ENCODE measurements at regions not wholly inside any gene's neighbourhood (a gene's known extent, or its start where the extent isn't known, plus 50 kb on each side); places are given as distances from the start of the nearest gene placed in this dataset.

GRCh38 chr4:57658673-57659072 lies 548.5 kb upstream of the IGFBP7 start:
- FAIRE-seq (no peak), DNase-seq (ENCODE audit: extremely low spot score, insufficient read length, low read depth) (no peak)

- no peak for FAIRE-seq
- DNase-seq (ENCODE audit: extremely low spot score, insufficient read length, low read depth) = no peak
Observed at GRCh38 chr4:57658188-57658587, 548.0 kb upstream of the IGFBP7 start.

DNA sequence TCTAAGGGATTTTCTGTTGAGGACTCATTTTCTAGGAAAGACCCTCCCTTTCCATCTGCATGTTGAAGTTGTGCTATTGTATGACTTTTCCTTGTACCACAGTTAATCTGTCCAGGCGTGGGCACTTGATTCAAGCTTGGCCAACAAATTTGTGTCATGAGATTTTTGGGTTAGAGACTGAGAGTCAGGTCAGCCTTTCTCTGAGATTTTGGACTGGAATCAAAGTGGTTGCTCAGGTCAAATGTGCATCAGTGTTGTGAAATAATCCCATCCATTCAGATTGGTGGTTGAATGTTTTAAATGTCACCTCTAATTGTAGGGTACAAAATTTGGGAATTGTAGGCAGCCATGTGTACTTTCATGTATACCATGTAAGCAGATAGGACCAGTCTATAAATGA lies 545.2 kb upstream of the IGFBP7 start:
- FAIRE-seq = no peak
- DNase-seq (ENCODE audit: extremely low spot score, insufficient read length, low read depth) = no peak

DNA sequence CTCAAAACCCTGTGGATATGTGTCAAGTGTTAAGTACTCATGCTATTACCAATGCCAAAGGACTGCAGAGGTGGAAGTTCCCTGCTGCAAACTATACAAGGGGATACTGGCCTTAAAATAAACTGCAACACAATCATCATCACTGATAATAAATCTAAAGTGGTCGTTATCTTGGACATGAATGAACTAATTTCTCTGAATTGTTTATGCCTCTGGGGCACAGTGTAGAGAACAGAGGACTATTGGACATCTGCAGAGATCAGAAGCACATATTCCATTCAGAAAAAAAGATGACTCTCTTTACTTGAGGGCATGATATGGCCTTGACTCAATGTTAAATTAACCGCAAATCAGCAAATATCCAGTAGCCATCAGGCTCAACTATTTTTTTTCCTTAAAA lies 542.6 kb upstream of the IGFBP7 start:
- FAIRE-seq (no peak), DNase-seq (ENCODE audit: extremely low spot score, insufficient read length, low read depth) (no peak)

GRCh38 chr4:57640391-57641100 lies 530.4 kb upstream of the IGFBP7 start:
- DNase-seq (ENCODE audit: extremely low spot score, insufficient read length, low read depth) (no peak), FAIRE-seq (no peak)

DNA sequence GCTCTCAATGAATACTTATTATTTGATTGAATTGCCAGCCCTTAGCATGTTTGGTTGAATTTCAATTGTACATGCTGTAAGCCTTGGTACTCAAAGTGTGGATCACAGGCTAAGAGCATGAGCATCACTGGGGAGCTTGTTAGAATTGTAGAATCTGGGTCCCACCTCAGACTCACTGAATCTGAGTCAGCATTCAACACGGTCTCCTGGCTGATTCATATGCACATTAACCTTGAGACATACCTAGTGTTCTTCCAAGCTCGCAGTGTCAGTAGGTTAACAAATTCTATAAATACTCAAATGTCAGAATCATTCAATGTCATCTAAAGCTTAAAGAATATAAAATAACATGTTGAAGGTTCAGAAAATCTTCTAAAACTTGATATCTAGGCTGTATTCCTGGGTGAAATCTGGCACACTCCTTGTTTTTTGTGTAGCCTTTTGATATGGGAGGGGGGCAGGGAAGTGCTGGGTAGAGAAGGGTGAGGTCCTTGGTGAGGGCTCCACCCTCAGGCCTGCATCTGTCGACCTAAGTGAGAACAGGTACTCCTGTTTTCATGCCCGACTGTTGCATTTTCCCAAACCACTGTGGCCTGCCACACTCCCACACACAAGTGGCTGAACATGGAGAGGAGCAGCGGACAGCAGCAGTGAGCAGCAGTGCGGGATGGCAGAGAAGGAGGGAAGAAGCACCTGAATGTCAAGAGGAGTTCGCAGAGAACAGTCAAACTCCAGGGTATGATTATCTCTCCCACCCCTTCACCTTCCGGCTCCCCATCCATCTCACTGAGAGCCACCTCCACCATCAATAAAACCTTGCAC lies 529.6 kb upstream of the IGFBP7 start:
- DNase-seq (ENCODE audit: extremely low spot score, insufficient read length, low read depth) (no peak), FAIRE-seq (no peak)

DNA sequence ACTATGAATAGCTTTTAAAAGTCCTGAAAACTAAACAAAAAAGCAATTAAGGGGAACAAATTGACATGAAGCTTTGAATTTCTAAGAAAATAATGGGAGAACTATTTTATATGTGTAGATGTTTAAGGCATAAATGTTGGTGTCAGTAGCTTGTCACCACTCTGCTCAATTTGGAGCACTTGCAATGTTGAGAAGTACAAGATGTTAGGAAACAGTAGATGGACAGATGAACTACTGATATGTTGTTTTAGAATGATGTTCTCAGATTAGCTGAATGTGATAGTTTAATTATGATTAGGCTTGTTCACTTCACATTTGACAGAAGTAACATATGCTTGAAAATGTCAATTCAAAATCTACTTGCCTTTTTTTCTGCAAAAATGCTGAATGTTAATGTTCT lies 525.7 kb upstream of the IGFBP7 start:
- DNase-seq (ENCODE audit: extremely low spot score, insufficient read length, low read depth) (no peak), FAIRE-seq (no peak)

DNA sequence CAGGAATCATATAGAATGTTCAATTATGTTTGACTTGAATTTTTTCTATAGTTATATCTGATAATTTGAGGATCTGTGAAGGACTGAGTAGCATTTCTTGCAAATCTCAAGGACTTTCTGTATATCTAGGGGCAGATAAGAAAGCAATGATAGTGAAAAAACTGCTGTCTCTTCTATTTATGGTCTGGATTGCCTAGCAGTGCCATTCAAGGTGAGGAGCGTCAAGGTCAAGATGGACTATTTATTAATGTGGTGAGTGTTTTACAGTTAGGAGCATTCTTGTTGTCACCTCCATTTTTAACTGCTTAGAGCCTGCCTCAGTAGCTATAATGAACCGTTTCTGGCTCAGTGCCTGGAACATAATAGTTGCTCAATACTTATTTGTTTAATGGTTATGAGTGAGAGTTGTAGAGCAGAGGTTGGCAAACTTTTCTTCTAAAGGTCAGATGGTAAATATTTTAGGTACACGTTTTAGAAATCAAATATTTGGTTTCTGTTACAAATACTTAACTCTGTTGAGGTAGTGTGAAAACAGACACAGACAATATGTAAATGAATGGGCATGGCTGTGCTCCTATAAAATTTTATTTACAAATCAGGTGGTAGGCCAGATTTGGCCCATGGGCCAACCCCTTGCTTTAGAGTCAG lies 523.2 kb upstream of the IGFBP7 start:
- DNase-seq (ENCODE audit: extremely low spot score, insufficient read length, low read depth) (no peak), FAIRE-seq (no peak)

- FAIRE-seq (no peak), DNase-seq (ENCODE audit: extremely low spot score, insufficient read length, low read depth) (no peak)
Observed at GRCh38 chr4:57632564-57632963, 522.4 kb upstream of the IGFBP7 start.

DNA sequence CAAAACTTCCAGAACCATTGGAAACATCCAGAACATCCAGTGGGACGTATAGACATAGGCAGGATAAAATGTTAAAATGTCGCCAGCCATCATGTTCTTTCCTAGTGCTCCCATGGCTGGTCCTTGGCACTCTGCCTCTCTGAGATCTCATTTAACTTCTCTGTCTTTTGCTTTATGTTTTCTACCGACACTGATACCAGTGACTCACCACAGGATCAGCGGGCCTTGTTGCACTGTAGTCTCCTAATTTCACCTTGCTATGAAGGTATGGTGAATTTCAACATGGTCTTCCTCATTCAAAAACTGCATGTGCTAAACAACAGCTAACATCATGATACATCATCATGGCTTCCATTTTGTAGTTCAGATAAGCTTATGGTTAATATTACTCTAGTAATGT lies 521.0 kb upstream of the IGFBP7 start:
- FAIRE-seq (no peak), DNase-seq (ENCODE audit: extremely low spot score, insufficient read length, low read depth) (no peak)

- DNase-seq (ENCODE audit: extremely low spot score, insufficient read length, low read depth) (no peak), FAIRE-seq (no peak)
Observed at GRCh38 chr4:57628004-57628403, 517.8 kb upstream of the IGFBP7 start.

GRCh38 chr4:57614257-57614932 lies 504.2 kb upstream of the IGFBP7 start:
- no peak for DNase-seq (ENCODE audit: extremely low spot score, insufficient read length, low read depth)

GRCh38 chr4:57612279-57612678 lies 502.1 kb upstream of the IGFBP7 start:
- FAIRE-seq (no peak), DNase-seq (ENCODE audit: extremely low spot score, insufficient read length, low read depth) (no peak)

More at GRCh38 chr4:57614257-57614932, 504.2 kb upstream of the IGFBP7 start:
- FAIRE-seq = no peak

- FAIRE-seq (no peak), DNase-seq (ENCODE audit: extremely low spot score, insufficient read length, low read depth) (no peak)
Observed at GRCh38 chr4:57607566-57608180, 497.5 kb upstream of the IGFBP7 start.

GRCh38 chr4:57605376-57605775 lies 495.2 kb upstream of the IGFBP7 start:
- DNase-seq (ENCODE audit: extremely low spot score, insufficient read length, low read depth) = no peak
- no peak for FAIRE-seq

- DNase-seq (ENCODE audit: extremely low spot score, insufficient read length, low read depth) (no peak), FAIRE-seq (no peak)
Observed at GRCh38 chr4:57602141-57602540, 492.0 kb upstream of the IGFBP7 start.

- no peak for FAIRE-seq
- DNase-seq (ENCODE audit: extremely low spot score, insufficient read length, low read depth) = no peak
Observed at GRCh38 chr4:57591073-57591472, 480.9 kb upstream of the IGFBP7 start.

DNA sequence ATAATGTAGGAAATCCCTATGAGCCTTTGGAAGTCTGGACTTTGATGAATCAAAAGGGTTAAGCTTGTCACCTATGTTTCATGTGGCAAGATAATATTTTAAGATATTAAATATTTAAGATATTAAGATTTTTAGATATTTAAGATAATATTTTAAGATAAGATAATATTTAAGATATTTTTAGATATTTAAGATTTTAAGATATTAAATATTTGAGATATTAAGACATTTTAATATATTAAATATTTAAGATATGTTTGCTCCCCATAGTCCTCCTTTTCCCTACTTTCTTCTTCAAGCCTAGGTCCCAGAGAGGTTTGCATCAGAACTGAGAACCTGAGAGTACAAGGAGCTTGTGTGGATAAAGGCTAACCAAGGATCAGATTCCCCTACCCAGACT lies 478.4 kb upstream of the IGFBP7 start:
- no peak for DNase-seq (ENCODE audit: extremely low spot score, insufficient read length, low read depth)
- FAIRE-seq = no peak

DNA sequence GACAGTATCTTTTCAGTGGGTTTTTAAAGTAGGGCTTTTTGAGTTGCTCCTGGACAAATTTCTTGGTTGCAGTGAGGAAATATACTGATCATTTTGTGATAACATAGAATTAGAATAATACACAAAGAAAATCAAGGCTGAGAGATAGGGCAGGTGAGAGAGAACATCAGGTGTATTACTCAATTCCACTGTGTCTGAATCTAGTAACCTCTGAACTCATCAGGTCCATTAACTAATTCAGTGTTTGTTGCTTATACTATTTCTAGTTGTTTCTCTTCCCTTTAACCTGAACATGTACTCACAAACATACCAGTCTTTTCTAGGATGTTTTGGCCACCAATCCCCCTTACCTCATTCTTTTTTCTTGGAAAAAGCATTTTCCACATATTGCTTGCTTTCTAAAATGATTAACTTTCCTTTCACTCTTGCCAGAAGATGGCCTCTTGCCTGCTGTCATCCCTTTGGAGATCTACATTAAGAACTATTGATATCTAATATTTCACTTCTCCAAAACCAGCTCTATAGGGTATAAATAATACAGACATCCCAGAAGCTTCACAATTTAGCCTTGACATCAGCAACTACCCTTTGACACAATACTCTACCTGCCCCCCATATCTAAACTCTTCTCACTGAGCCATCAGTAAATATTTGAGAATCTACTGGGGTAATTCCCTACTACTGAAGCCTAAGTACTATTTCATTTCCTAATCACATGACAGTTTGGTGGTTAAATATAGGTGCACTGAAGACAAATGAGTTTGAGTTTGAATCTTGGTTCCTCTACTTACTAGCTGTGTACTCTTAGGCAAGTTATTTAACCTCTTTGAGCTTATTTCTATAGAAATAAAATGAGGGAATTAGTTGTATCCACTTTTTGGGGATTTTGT lies 470.8 kb upstream of the IGFBP7 start:
- FAIRE-seq = no peak

More for the DNA sequence above, 470.8 kb upstream of the IGFBP7 start:
- DNase-seq (ENCODE audit: extremely low spot score, insufficient read length, low read depth) = no peak

All from GM18507 (cell line).